Uterus (tissue), 3 donors: ENCODE measurements at regions not wholly inside any gene's neighbourhood (a gene's known extent, or its start where the extent isn't known, plus 50 kb on each side); places are given as distances from the start of the nearest gene placed in this dataset.

Experiments used
- DNase-seq, 2 donors: peaks; one replicate each; pipeline ENCODE4 v3.0.0-alpha.2; 2019 to 2020
- H3K27ac ChIP-seq, 2 donors: fragments of 200-600 bp; sonication (generic); 1 replicate in 1 of 2; 2 replicates in 1 of 2; pipeline ENCODE4 v1.5.1; 2016 to 2018
- H3K27me3 ChIP-seq, 2 donors: fragments of 200-600 bp; sonication (generic); one replicate each; pipeline ENCODE4 v1.5.1; 2018 to 2019; ENCODE audit warnings: control low read depth in 1 of 2
- H3K36me3 ChIP-seq, 2 donors: fragments of 200-600 bp; sonication (generic); one replicate each; pipeline ENCODE4 v1.5.1; 2019; ENCODE audit warnings: control low read depth in 1 of 2
- H3K4me1 ChIP-seq, 2 donors: fragments of 200-600 bp; sonication (generic); one replicate each; pipeline ENCODE4 v1.5.1; 2018 to 2019; ENCODE audit warnings: control low read depth in 1 of 2
- H3K4me3 ChIP-seq, 2 donors: fragments of 200-600 bp; sonication (generic); 1 replicate in 1 of 2; 2 replicates in 1 of 2; pipeline ENCODE4 v1.5.1; 2018 to 2019; ENCODE audit warnings: mild to moderate bottlenecking in 1 of 2
- H3K9me3 ChIP-seq, 2 donors: fragments of 200-600 bp; sonication (generic); one replicate each; pipeline ENCODE4 v1.5.1; 2019; ENCODE audit warnings: control low read depth in 1 of 2
- POLR2A ChIP-seq, 2 donors: fragments of 450-650 bp; IDR thresholded peaks; one replicate each; pipeline ENCODE4 v1.6.1; 2016; ENCODE audit warnings: antibody characterized with exemption in 2 of 2, mild to moderate bottlenecking in 1 of 2, moderate library complexity in 1 of 2
- intact Hi-C: fragments of 100-400 bp; cut with DNase I; formaldehyde crosslinking; loops from one replicate; pipeline ENCODE4 v1.15.1; 2023; ENCODE audit warnings: low total_unique reads
- TF ChIP-seq, protein P1 (sequence below), 4 experiments: fragments of 200-600 bp in 2 of 4; fragments of 450-650 bp in 2 of 4; sonication (generic) in 2 of 4; IDR thresholded peaks; one replicate each; pipeline ENCODE4 v1.5.1; 2016 to 2019; ENCODE audit warnings: antibody characterized with exemption in 4 of 4, mild to moderate bottlenecking in 2 of 4, moderate library complexity in 1 of 4
- donor health status: DM: yes; HTN: yes; CAD: no.

DNA sequence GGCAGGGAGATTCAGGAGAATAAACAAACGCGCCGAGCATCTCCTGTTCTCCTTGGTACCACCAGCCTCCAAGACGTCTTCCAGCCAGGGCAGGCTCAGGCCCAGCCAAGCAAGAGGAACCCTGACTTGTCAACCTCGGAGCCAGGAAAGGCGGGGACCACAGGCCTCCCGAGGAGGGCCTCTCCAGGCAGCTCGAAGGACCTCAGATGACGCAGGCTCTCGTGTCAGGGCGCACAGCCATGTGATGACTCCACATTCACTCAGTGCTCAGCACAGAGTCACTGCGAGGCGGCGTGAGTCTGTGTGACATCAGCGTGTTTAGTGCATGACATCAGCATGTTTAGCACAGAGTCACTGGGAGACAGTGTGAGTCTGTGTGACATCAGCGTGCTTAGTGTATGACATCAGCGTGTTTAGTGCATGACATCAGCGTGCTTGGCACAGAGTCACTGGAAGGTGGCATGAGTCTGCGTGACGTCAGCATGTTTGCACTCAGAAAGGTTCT, 241.4 kb downstream of the BRD1 start:
- DNase-seq = no peak
- no peak overlapping the region for H3K27ac ChIP-seq
- no peak overlapping the region for H3K4me3 ChIP-seq
- intact Hi-C loops = no loop called here
- TF ChIP-seq, protein P1, sequence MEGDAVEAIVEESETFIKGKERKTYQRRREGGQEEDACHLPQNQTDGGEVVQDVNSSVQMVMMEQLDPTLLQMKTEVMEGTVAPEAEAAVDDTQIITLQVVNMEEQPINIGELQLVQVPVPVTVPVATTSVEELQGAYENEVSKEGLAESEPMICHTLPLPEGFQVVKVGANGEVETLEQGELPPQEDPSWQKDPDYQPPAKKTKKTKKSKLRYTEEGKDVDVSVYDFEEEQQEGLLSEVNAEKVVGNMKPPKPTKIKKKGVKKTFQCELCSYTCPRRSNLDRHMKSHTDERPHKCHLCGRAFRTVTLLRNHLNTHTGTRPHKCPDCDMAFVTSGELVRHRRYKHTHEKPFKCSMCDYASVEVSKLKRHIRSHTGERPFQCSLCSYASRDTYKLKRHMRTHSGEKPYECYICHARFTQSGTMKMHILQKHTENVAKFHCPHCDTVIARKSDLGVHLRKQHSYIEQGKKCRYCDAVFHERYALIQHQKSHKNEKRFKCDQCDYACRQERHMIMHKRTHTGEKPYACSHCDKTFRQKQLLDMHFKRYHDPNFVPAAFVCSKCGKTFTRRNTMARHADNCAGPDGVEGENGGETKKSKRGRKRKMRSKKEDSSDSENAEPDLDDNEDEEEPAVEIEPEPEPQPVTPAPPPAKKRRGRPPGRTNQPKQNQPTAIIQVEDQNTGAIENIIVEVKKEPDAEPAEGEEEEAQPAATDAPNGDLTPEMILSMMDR (IDR thresholded peaks at IDR 0.05) = no peak
- no peak for TF ChIP-seq POLR2A (IDR thresholded peaks at IDR 0.05)
- H3K27me3 ChIP-seq = no peaks in the 10 kb centered on the region
- H3K4me1 ChIP-seq = no peaks in the 10 kb centered on the region
- H3K36me3 ChIP-seq = no peaks in the 10 kb centered on the region
- H3K9me3 ChIP-seq = no peaks in the 10 kb centered on the region

DNA sequence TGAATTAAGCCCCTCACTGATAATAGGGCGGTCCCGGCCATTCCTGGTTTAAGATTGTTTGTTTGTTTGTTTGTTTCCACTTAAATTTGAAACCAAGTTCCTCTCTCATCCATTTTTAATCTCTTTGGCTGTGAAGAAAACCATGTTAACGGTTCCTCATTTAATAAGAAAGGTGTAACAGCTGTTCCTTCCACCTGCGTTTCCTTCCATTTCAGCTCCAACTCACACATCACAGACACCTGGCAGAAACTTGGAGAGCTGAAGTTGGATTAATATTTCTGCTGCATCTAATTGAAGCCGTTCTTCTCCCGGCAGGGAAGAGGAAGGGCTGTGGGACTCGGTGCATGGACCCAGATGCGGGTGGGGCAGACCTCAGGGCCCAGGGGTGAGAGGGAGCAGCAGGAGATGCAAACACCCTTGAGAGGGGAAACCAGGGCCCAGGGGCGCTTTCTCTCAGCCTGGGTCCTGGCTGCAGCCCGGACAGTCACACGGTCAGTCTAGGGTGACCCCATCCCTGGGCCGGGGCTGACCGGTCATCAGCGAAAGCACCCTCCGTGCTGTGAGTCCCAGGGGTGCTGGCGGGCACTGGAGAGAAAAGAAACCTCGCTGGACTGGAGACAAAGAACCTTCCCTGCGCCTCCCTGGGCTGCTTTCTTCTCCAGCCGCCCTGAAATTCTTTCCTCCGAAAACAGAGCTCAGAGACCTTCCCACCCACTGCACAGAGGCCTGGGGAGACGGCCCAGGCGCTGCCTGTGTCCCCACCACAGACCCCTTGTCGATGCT, 242.0 kb downstream of the BRD1 start:
- Histone ChIP-seq H3K36me3 (no peaks in the 10 kb centered on the region), H3K27ac (no peak overlapping the region), H3K27me3 (no peaks in the 10 kb centered on the region), H3K4me3 (no peak overlapping the region), H3K9me3 (no peaks in the 10 kb centered on the region), H3K4me1 (no peaks in the 10 kb centered on the region)
- no peak for DNase-seq
- intact Hi-C loops = no loop called here
- TF ChIP-seq POLR2A (IDR thresholded peaks at IDR 0.05) = no peak
- TF ChIP-seq, protein P1 (IDR thresholded peaks at IDR 0.05) = no peak

DNA sequence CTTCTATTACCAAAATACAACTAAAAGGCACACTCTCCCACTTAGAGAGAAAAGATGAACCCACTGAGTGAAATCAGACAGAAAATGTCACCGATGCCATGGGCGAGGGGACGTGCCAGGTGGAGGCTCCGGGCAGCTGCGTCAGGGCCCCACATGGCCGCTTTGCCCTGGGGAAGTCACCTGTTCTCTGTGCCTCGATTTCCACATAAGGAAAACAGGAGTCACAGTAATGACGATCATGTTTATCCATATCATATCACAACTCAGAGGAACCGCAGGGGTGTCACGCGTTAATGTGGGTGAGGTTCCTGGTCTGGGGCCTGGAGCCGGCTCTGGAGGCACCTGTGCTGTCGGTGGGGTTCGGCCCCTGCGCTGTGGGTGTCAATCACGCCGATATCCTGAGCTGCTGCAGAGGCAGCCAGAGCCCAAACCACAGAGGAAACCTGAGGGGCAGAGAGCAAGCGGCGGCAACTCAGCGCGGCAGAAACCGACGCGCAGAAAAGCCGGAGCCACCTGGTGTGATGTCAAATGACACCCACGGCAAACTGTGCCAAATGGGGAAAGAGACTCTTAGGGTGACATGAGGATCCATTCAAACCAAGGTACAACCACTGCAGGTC, 243.7 kb downstream of the BRD1 start:
- Histone ChIP-seq H3K27ac (no peak overlapping the region), H3K4me1 (no peaks in the 10 kb centered on the region), H3K9me3 (no peaks in the 10 kb centered on the region), H3K36me3 (no peaks in the 10 kb centered on the region), H3K4me3 (no peak overlapping the region), H3K27me3 (no peaks in the 10 kb centered on the region)
- intact Hi-C loops = no loop called here
- no peak for DNase-seq
- TF ChIP-seq POLR2A (IDR thresholded peaks at IDR 0.05) = no peak
- TF ChIP-seq, protein P1 (IDR thresholded peaks at IDR 0.05) = no peak

DNA sequence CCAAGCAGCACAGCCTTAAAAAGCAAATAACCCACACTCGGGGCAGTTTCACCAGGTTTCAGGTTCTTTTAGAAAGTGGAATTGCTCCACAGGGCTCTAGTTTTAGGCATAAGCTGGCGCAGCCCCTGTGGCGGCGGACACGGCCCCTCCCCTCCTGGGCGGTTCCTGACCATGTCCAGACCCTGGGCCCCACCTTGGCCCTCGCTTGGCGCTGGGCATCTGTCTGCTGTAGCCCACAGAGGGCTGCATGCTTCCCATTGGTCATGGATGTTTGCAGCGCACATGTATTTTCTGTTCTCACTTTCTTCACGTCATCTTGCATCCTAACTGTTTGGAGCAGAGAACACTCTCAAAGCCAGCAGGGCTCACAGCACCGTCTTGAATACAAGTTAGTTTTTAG, 244.3 kb downstream of the BRD1 start:
- H3K4me1 ChIP-seq = no peaks in the 10 kb centered on the region
- no peaks in the 10 kb centered on the region for H3K9me3 ChIP-seq
- intact Hi-C loops = no loop called here
- TF ChIP-seq, protein P1 (IDR thresholded peaks at IDR 0.05) = no peak
- no peak for TF ChIP-seq POLR2A (IDR thresholded peaks at IDR 0.05)
- H3K4me3 ChIP-seq = no peak overlapping the region
- no peaks in the 10 kb centered on the region for H3K36me3 ChIP-seq
- H3K27ac ChIP-seq = no peak overlapping the region
- DNase-seq = no peak
- no peaks in the 10 kb centered on the region for H3K27me3 ChIP-seq

DNA sequence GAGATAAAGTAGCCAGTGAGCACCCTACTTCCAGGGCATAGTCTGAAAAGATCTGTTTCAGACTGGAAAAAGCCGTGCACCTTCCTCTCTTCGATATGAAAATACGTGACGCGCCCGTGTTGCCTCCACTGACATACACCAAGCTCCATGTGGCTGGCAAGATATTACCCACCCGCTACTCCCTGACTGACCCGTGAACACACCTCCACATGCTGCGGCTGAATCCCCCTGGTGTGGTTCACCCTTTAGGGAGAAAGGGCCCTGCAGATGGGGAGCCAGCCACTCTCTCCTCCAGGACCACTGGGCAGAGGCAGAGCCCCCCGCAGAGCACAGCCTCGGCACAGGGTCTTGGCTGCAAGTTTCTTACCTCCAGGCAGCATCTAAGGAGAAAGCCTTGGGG, 245.0 kb downstream of the BRD1 start:
- no peak for DNase-seq
- Histone ChIP-seq H3K4me1 (no peaks in the 10 kb centered on the region), H3K4me3 (no peak overlapping the region), H3K36me3 (no peaks in the 10 kb centered on the region), H3K9me3 (no peaks in the 10 kb centered on the region), H3K27me3 (no peaks in the 10 kb centered on the region), H3K27ac (no peak overlapping the region)
- intact Hi-C loops = no loop called here
- no peak for TF ChIP-seq POLR2A (IDR thresholded peaks at IDR 0.05)
- TF ChIP-seq, protein P1 (IDR thresholded peaks at IDR 0.05) = no peak
